GM21381 (cell line): ENCODE measurements at regions not wholly inside any gene's neighbourhood (a gene's known extent, or its start where the extent isn't known, plus 50 kb on each side); places are given as distances from the start of the nearest gene placed in this dataset.
"Not testable (repeated sequence)": the region's sequence is repeated elsewhere in the genome, so short reads cannot be mapped to it uniquely, and the experiment has no call there.

ENCODE experiments used
- ATAC-seq: cut with Tn5 transposase; IDR thresholded peaks from one replicate; pipeline ENCODE4 v1.9.1; 2021; ENCODE audit warnings: mild to moderate bottlenecking, moderate library complexity; ENCODE audit not compliant: unreplicated experiment

DNA sequence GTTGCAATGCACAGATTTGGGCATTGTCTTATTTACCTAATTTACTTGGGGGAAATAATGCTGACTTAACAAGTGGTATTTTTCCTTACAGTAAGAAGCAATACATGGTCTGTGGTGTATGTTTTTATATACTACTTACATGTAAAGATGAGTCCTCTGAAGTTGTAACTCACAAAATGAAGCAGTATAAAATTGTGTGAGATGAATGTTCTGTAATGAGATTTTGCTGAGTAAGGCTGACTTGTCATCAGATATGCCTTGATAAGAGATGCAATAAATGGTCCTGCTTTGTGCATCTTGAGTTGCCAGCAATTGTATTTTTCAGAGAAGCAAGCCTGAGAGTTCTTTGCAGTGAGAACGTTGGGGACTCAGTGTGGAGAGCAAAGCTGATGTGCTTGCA is 92.2 kb upstream of the GNAQ start:
- ATAC-seq = no peak

DNA sequence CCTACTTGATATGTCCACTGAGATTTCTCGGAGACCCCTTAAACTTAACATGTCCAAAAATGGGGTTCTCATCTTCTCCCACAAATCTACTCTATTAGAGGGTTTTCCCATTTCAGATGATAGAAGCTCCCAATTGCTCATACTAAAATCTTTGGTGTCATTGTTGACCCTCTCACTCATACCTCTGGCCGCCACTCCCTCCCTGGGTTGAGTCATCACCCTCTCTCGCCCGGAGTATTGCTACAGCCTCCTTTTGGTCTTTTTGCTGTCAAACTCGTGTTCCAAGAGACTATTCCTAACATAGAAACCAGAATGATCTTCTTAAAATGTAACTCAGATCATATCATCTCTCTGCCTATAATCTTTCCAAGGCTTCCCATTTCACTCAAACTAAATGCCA is 91.0 kb upstream of the GNAQ start:
- no peak for ATAC-seq

DNA sequence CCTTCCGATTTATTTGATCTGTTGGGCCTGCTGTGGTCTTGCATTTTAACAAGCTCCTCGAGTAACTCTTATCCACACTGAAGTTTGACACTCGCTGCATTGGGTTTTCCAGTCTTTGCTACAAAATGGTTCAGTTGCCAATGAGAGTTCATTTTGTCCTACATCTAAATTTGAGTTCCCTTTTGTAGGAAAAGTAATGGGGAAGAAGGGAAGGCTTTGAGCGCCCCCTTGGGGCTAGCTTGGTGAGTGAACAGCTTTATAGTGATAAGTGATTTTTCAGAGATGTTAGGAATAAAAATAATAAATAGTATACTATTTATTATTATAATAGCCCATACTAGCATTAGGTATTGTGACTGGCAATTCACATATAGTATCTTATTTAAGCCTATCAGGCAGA is 89.9 kb upstream of the GNAQ start:
- no peak for ATAC-seq

DNA sequence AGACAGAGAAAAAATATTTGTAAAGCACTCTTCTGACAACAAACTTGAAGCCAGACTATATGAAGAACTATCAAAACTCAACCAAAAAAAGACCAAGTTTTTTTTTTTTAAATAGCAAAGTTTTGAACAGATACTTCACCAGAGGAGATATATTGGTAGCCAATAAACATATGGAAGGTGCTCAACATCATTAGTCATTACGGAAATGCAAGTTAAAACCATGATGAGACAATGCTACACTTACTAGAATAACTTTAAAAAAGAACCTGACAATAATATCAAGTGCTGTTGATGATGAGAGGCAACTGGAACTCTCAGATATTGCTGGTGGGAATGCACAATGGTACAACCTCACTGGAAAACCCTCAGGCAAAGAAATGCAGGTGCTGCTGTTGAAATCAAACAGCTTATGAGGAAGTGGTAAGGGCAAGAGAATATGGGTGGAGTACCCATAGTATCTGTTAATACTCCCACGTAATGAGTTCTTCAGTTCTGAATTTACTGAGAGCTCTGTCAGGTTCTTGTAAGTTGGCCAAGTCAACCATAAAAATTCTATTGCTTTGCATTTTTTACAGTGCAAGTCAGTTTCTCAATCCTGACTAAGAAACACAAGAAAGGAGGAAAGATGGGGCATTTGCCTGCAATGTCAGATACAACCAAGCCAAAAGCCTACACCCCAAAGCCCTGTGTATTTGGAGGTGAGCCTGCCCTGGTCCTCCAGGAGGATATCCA is 87.3 kb upstream of the GNAQ start:
- ATAC-seq = peak; percentile 70

GRCh38 chr9:78115073-78115472 is 83.5 kb upstream of the GNAQ start:
- ATAC-seq = no peak

DNA sequence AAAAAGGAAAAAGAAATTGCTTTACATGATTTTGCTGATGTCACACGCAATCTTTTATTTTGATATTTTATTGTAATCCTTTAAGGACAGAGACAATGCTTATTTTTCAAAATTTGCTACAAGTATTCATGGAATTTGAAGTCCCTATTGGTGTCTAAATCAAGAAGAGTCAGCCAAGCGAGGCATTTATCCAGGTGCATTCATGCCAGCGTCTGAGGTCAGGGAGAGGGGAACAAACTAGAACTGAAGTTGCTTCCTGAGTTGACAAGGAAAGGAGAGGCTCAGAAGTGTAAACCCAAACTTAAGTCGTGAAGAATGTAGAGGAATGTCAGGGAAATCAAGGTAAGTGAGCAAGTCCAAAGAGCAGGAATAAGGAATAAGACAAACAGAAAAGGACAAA is 83.0 kb upstream of the GNAQ start:
- ATAC-seq = no peak

DNA sequence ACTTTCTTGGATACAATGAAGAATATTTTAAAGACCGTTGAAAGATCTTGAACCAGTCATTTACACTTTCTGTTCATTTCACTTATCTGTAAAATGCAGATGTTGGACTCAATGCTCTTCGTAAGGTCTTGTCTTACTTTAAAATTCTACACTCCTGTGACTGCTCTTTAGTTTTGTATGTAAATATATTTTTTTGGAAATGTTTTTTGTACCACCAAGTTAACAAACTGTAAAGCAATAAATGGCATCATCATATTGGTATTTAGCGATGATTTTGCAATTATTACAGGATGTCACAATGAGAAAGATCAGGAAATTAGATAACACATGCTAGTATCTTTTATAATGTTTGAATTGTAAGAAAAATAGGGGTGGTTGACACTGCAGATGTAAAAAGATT is 80.8 kb upstream of the GNAQ start:
- no peak for ATAC-seq

DNA sequence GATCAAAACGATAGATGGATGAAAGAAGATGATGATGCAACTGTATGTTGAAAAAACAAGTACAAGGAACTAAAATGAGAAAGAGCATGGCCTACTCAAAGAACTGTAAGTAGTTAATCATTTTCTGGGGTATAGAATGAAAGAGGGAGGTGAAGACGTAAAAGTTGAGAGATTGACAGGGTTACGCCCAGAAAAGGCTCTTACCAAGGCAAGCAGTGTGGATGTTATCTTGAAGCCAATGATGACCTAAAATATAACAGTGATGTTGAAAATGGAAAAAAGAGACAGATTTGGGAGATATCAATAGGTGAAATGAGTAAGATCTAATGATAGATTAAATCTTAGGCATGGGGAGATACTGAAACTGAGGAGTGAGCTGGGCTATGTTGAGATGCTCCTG is 80.4 kb upstream of the GNAQ start:
- no peak for ATAC-seq

DNA sequence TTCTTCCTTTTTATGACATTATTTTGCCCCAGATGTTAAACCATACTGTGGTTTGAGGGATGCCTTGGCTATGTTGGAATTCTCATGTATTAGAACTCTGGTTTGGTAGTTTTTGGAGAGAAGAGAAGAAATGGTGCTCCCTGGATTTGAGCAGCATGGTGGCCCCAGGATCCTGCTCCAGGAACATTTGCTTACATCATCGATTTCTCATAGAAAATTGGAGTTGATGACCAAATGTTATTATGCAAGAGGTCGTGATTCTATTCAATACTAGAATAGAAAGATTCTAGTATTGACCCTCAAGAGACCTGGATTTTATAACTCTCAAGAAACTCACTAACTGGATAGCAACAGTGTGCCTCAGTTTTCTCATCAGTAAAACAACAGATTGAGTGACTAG is 77.5 kb upstream of the GNAQ start:
- ATAC-seq = no peak

GRCh38 chr9:78106586-78106985 is 75.0 kb upstream of the GNAQ start:
- ATAC-seq = not testable (repeated sequence)

- peak; percentile 73 for ATAC-seq
Observed at GRCh38 chr9:78103971-78104433, 72.4 kb upstream of the GNAQ start.

DNA sequence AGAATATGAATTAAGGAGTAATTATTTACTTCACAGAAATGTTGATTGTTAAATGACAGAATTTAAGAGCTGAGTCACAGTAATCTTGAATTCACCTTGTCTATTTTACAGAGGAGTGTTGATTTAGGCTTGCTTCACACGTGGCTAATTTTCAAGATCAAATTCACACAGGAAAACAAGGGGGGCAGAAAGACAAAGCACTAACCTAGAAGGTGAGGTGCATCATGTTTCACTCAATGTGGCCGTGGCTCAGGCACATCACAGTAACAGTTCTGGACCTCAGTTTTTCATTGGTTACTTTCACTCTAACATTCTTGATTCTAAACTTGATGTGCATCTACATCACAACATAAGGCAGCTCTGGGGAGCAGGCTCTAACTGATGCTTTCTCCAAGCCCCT is 69.6 kb upstream of the GNAQ start:
- no peak for ATAC-seq

DNA sequence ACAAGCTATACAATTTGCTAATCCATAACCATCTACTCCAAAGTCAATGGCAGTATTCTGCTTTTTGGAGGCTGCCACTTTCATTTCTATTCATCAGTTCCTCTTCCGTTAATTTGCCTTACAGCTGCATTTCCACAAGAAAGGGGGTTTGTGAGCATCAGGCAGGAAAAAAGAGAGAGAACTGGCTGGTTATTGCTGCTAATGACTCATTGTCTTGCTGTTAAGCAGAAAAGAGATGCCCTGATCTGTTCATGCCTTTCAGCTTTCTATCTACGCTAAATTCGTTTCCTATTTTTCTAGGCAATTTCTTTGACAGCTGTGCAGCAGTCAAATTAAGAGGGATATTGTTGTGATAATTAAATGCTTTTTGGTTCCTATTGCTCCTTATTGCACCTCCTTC is 65.9 kb upstream of the GNAQ start:
- ATAC-seq = no peak

- no peak for ATAC-seq
Observed at GRCh38 chr9:78091731-78092130, 60.1 kb upstream of the GNAQ start.

- no peak for ATAC-seq
Observed at GRCh38 chr9:78089111-78089510, 57.5 kb upstream of the GNAQ start.

GRCh38 chr9:78088190-78088589 is 56.6 kb upstream of the GNAQ start:
- not testable (repeated sequence) for ATAC-seq
